Fibroblast of villous mesenchyme (primary cell): ENCODE measurements at regions not wholly inside any gene's neighbourhood (a gene's known extent, or its start where the extent isn't known, plus 50 kb on each side); places are given as distances from the start of the nearest gene placed in this dataset.

Experiments
- DNase-seq: peaks from one replicate; pipeline ENCODE4 v3.0.0-alpha.2; 2010; ENCODE audit warnings: low read depth
- H3K4me3 ChIP-seq: 2 replicates; pipeline ENCODE4 v1.5.1; 2011; ENCODE audit warnings: low read depth, mild to moderate bottlenecking, low read length
- TF ChIP-seq, protein P1 (sequence below): IDR thresholded peaks from 2 replicates; pipeline ENCODE4 v1.5.1; 2012; ENCODE audit warnings: low read depth, mild to moderate bottlenecking, low read length; ENCODE audit not compliant: insufficient read depth

DNA sequence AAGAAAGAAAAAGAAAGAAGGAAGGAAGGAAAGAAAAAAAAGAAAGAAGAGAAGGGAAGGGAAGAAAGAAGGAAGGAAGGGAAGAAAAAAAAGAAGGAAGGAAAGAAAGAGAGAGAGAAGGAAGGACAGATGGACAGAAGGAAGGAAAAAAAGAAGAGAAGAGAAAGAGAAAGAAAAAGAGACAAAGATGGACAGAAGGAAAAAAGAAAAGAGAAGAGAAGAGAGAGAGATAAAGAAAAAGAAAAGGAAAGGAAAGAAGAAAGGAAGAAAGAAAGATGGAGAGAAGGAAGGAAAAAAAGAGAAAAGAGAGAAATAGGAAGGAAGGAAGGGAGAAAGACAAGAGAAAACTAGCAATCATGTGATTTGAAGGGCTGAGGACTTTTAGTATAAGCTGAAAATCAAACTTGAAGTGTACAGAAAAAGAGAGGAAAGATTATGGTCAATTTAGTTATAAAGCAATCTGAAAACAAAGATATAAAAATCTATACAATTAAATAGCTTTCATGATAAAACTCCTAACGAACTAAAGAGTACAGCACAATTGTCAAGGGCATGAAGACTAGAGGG, 115.3 kb downstream of the LTN1 start:
- TF ChIP-seq, protein P1, sequence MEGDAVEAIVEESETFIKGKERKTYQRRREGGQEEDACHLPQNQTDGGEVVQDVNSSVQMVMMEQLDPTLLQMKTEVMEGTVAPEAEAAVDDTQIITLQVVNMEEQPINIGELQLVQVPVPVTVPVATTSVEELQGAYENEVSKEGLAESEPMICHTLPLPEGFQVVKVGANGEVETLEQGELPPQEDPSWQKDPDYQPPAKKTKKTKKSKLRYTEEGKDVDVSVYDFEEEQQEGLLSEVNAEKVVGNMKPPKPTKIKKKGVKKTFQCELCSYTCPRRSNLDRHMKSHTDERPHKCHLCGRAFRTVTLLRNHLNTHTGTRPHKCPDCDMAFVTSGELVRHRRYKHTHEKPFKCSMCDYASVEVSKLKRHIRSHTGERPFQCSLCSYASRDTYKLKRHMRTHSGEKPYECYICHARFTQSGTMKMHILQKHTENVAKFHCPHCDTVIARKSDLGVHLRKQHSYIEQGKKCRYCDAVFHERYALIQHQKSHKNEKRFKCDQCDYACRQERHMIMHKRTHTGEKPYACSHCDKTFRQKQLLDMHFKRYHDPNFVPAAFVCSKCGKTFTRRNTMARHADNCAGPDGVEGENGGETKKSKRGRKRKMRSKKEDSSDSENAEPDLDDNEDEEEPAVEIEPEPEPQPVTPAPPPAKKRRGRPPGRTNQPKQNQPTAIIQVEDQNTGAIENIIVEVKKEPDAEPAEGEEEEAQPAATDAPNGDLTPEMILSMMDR, result no peak
- no peak for DNase-seq

DNA sequence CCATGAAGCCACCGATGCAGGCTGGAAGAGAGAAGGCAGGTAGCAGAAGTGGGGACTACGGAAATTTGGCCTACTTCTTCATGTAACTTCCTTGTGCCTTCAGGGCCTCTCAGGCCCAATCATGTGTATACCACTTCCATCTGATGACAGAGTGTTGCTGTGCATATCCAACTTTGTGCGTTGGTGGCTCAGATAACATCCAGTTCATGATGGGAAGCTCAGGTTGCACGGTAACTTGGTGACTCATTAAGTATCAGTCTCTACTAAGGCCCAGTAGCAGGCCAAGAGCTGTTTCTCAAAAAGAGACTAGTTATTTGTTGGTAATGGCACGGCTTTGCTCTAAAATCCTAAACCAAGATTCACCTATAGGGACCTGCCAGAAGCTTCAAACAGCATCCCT, 117.6 kb downstream of the LTN1 start:
- H3K4me3 ChIP-seq, result no peak overlapping the region

More for the DNA sequence above, 115.3 kb downstream of the LTN1 start:
- H3K4me3 ChIP-seq, result no peak overlapping the region

DNA sequence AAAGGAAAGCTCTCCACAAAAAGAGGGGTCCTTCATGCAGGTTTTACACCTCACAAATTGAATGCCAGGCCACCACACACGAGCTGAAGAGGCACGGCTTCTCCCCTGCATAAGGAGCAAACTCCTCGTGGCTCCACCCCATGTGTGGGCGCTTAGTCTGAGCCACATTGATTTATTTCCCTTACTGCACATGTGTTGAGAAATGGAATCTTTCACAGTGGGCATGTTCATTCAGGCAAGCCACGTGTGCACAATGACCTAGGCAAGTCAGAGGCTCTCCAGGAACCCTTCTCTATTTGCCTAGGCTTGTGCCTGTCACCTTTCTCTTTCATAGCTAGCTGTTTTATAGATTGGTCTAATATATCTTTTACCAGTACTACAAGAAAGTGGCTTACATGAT, 120.5 kb downstream of the LTN1 start:
- TF ChIP-seq, protein P1, result no peak
- no peak for DNase-seq

More for the DNA sequence above, 117.6 kb downstream of the LTN1 start:
- TF ChIP-seq, protein P1, result no peak
- DNase-seq, result no peak

DNA sequence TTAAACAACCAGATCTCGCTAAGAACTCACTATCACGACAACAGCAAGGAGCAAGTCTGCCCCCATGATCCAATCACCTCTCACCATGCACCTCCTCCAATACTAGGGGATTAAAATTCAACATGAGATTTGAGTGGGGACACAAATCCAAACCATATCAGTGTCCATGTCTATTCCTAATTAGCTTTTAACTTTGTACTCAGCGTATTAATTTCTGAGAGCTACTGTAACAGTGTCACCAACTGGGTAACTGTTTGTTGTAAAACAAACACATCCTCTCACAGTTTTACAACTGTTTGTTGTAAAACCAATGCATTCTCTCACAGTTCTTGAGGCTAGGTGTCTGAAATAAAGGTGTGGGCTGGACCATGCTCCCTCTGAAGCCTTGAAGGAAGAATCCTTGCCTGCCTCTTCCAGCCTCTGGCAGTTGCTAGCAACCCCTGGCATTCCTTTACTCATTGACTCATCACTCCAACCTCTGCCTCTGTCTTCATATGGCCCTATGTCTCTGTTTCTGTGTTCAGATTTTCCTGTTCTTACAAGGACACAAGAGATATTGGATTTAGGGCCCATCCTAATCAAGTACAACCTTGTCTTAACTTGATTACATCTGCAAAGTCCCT, 121.2 kb downstream of the LTN1 start:
- peak; percentile 12 for DNase-seq
- TF ChIP-seq, protein P1, result no peak
- H3K4me3 ChIP-seq, result no peak overlapping the region

More for the DNA sequence above, 120.5 kb downstream of the LTN1 start:
- no peak overlapping the region for H3K4me3 ChIP-seq

DNA sequence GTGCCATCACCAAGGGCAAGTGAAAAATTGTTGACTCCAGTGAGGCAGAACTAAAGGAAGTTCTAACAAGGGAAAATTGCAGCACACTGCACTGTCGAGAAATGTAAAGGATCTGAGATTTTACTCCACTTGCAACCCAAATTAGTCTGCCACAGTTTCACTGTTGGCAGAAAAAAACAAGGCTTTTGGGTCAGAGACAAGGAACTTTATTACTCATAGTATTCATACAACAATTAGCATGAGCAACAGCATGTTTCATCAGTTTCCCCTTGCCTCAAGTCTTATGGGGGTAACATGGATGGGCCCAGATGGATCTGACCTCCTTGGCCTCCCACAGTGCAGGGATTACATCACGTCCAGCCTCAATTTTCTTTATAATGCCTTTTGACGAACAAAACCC, 125.3 kb downstream of the LTN1 start:
- no peak for DNase-seq
- TF ChIP-seq, protein P1, result no peak
- H3K4me3 ChIP-seq, result no peak overlapping the region

DNA sequence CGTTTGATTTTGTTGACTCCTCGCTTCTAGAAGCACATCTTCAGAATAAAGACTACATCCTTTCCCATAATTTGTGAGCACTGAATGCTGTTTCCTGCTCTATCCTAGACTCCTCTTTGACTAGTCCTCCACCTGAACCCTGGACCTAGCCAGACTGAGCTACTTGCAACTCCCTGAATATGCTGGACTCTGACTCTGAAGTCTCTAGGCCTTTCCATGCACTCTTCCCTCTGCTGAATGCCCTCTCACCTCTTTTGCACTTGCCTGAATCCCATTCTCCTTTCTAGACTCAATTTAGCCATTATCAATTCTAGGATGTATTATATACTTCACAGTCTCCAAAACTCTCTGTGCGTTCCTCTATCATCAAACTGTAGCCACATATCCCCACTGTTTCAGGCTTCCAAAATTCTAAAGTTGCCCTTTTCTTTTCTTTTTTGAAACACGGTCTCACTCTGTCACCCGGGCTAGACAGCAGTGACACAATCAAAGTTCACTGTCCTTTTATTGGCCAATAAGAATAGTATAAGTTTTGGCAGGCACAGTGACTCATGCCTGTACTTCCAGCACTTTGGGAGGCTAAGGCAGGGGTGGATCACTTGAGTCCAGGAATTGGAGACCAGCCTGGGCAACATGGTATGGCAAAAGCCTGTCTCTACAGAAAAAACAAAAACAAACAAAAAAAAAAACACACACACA, 127.0 kb downstream of the LTN1 start:
- H3K4me3 ChIP-seq, result no peak overlapping the region
- no peak for DNase-seq
- TF ChIP-seq, protein P1, result no peak
